ENCODE measurements at regions not wholly inside any gene's neighbourhood (a gene's known extent, or its start where the extent isn't known, plus 50 kb on each side); places are given as distances from the start of the nearest gene placed in this dataset.
A peak's percentile ranks its signal among the peaks of the same experiment; 100 is the strongest.

DNA sequence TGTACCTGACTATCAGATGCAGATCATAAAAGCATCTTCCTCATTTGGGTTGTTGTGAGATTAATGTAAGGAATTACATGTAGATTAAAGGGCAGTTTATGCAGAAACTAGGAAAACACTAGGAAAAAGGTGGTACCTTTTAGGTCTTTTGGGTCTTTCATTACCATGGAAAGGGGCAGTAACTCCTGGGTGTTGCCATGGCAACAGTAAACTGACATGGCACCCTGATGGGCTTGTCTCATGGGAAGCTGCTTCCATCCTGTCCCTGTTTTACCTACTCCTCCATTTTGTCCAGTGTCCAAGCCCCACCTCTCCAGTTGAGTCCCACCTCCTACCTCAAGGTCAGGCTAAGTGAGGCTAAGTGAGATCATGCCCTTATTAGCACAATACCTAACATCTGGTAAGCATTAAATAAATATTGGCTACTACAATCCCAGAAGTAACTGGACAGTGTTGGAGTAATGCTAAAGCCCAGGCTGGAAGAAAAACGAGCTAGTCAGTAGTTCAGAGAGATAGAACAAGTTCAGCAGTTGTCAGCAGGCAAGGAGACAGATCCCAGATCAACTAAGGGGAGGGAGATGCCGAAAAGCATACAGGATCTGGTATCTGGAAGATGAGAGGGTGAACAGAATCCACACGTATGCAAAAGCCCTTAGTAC lies 240.0 kb upstream of the AUTS2 start:
- Histone ChIP-seq H3K79me1 (ENCODE audit: low read length) (no peaks in the 10 kb centered on the region), H4K5ac (ENCODE audit: low read length) (no peak overlapping the region), H3K27ac (ENCODE audit: low read depth, low read length) (no peak overlapping the region), H3K23ac (ENCODE audit: low read length) (no peak overlapping the region), H3K27me3 (ENCODE audit: insufficient read depth, low read length, poor library complexity) (no peaks in the 10 kb centered on the region), H3K4me2 (ENCODE audit: low read length) (no peak overlapping the region), H2BK120ac (ENCODE audit: low read depth, low read length) (no peak overlapping the region), H2AK5ac (ENCODE audit: low read length) (no peak overlapping the region), H2BK15ac (replicated peaks; ENCODE audit: low read depth) (no peak overlapping the region), H3K36me3 (ENCODE audit: control insufficient read depth, insufficient read depth, low read length) (no peaks in the 10 kb centered on the region), H3K4ac (ENCODE audit: low read depth, low read length) (no peak overlapping the region), H3K18ac (ENCODE audit: low read length) (no peak overlapping the region), H3K4me1 (ENCODE audit: control insufficient read depth, low read depth, low read length) (no peaks in the 10 kb centered on the region), H2BK5ac (ENCODE audit: low read length) (no peak overlapping the region), H3K79me2 (ENCODE audit: control insufficient read depth, insufficient read depth, low read length) (no peaks in the 10 kb centered on the region), H3K56ac (ENCODE audit: low read length) (no peak overlapping the region), H3K9ac (ENCODE audit: low read length) (no peak overlapping the region), H3K4me3 (ENCODE audit: low read length) (no peak overlapping the region), H4K8ac (ENCODE audit: low read depth, low read length) (no peak overlapping the region)
- no CpG with 5 or more reads among the region's 3 CpGs for WGBS (ENCODE audit: extremely low coverage, insufficient coverage, low lambda C conversion rate)
- DNase-seq, result peak; percentile 45

DNA sequence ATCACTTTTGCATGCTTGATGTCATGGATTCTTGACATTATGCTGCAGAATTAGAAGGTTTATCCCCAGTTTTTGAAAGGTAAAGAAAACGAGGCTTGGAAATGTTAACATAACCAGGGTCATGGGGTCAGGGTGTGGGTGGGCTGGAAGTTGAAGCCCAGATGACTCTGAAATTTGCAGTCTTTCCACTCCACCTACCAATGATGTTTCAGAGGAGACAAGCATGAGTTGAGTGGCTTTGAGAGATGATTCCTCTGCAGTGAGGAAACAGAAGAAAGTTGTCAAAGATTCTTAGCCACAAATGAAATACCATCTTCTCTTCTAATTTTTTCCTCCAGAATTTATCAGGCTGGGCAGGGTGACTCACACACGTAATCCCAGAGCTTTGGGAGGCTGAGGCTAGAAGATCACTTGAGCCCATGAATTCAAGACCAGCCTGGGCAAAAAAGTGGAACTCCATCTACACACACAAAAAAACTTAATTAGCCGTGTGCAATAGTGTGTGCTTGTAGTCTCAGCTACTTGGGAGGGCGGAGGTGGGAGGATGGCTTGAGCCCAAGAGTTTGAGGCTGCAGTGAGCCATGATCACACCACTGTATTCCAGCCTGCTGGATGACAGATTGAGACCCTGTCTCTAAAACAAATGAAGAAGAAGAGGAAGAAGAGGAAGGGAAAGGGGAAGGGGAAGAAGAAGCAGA lies 239.1 kb upstream of the AUTS2 start:
- no peak overlapping the region for H2BK120ac ChIP-seq (ENCODE audit: low read depth, low read length)
- no CpG with 5 or more reads among the region's 4 CpGs for whole genome bisulfite sequencing (ENCODE audit: extremely low coverage, insufficient coverage, low lambda C conversion rate)
- no peak overlapping the region for H3K4me3 ChIP-seq (ENCODE audit: low read length)
- H3K27me3 ChIP-seq (ENCODE audit: insufficient read depth, low read length, poor library complexity), result no peaks in the 10 kb centered on the region
- no peak overlapping the region for H4K8ac ChIP-seq (ENCODE audit: low read depth, low read length)
- no peak overlapping the region for H3K56ac ChIP-seq (ENCODE audit: low read length)
- H3K9ac ChIP-seq (ENCODE audit: low read length), result no peak overlapping the region
- H4K5ac ChIP-seq (ENCODE audit: low read length), result no peak overlapping the region
- H2BK15ac ChIP-seq (replicated peaks; ENCODE audit: low read depth), result no peak overlapping the region
- H3K4me2 ChIP-seq (ENCODE audit: low read length), result no peak overlapping the region
- no peak overlapping the region for H3K23ac ChIP-seq (ENCODE audit: low read length)
- no peak overlapping the region for H3K4ac ChIP-seq (ENCODE audit: low read depth, low read length)
- DNase-seq, result no peak
- H2AK5ac ChIP-seq (ENCODE audit: low read length), result no peak overlapping the region
- H3K4me1 ChIP-seq (ENCODE audit: control insufficient read depth, low read depth, low read length), result no peaks in the 10 kb centered on the region
- no peak overlapping the region for H3K27ac ChIP-seq (ENCODE audit: low read depth, low read length)
- no peaks in the 10 kb centered on the region for H3K79me2 ChIP-seq (ENCODE audit: control insufficient read depth, insufficient read depth, low read length)
- no peak overlapping the region for H3K18ac ChIP-seq (ENCODE audit: low read length)
- H3K36me3 ChIP-seq (ENCODE audit: control insufficient read depth, insufficient read depth, low read length), result no peaks in the 10 kb centered on the region
- H3K79me1 ChIP-seq (ENCODE audit: low read length), result no peaks in the 10 kb centered on the region
- no peak overlapping the region for H2BK5ac ChIP-seq (ENCODE audit: low read length)

DNA sequence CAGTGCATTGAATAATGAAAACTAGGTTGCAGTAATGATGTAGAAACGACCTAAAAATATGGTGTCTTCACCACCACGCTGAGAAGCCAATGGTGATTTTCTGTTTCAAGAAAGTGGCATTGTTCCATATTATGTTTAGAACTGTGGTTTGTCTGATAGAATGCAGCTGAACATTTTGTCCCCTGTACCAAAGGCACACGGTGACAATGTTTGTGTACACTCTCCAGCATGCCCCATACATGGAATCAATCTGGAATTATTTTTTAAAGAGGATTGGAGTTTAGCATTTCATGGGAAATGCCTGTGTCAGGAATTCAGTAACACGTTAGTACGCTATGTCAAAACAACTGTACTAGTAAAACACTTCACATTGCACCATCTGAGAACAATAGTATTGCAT lies 237.4 kb upstream of the AUTS2 start:
- H3K4me1 ChIP-seq (ENCODE audit: control insufficient read depth, low read depth, low read length), result no peaks in the 10 kb centered on the region
- H2BK120ac ChIP-seq (ENCODE audit: low read depth, low read length), result no peak overlapping the region
- no peaks in the 10 kb centered on the region for H3K79me1 ChIP-seq (ENCODE audit: low read length)
- H3K4ac ChIP-seq (ENCODE audit: low read depth, low read length), result no peak overlapping the region
- WGBS (ENCODE audit: extremely low coverage, insufficient coverage, low lambda C conversion rate), result no CpG with 5 or more reads among the region's 5 CpGs
- H2AK5ac ChIP-seq (ENCODE audit: low read length), result no peak overlapping the region
- H3K4me3 ChIP-seq (ENCODE audit: low read length), result no peak overlapping the region
- H3K36me3 ChIP-seq (ENCODE audit: control insufficient read depth, insufficient read depth, low read length), result no peaks in the 10 kb centered on the region
- no peaks in the 10 kb centered on the region for H3K79me2 ChIP-seq (ENCODE audit: control insufficient read depth, insufficient read depth, low read length)
- H3K27ac ChIP-seq (ENCODE audit: low read depth, low read length), result no peak overlapping the region
- H4K8ac ChIP-seq (ENCODE audit: low read depth, low read length), result no peak overlapping the region
- H3K18ac ChIP-seq (ENCODE audit: low read length), result no peak overlapping the region
- no peak overlapping the region for H2BK5ac ChIP-seq (ENCODE audit: low read length)
- no peak overlapping the region for H3K4me2 ChIP-seq (ENCODE audit: low read length)
- no peak overlapping the region for H3K23ac ChIP-seq (ENCODE audit: low read length)
- DNase-seq, result no peak
- no peak overlapping the region for H4K5ac ChIP-seq (ENCODE audit: low read length)
- no peak overlapping the region for H2BK15ac ChIP-seq (replicated peaks; ENCODE audit: low read depth)
- no peak overlapping the region for H3K9ac ChIP-seq (ENCODE audit: low read length)
- no peaks in the 10 kb centered on the region for H3K27me3 ChIP-seq (ENCODE audit: insufficient read depth, low read length, poor library complexity)
- no peak overlapping the region for H3K56ac ChIP-seq (ENCODE audit: low read length)

DNA sequence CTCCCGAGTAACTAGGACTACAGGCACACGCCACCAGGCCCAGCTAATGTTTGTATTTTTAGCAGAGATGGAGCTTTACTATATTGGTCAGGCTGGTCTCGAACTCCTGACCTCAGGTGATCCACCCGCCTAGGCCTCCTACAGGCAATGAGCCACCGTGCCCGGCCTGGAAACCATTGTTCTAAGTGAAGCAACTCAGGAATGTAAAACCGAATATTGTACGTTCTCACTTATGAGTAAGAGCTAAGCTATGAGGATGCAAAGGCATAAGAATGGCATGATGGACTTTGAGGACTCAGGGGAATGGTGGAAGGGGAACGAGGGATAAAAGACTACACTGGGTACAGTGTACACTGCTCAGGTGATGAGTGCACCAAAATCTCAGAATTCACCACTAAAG lies 235.1 kb upstream of the AUTS2 start:
- H2AK5ac ChIP-seq (ENCODE audit: low read length), result no peak overlapping the region
- H3K9ac ChIP-seq (ENCODE audit: low read length), result no peak overlapping the region
- no peaks in the 10 kb centered on the region for H3K4me1 ChIP-seq (ENCODE audit: control insufficient read depth, low read depth, low read length)
- no peak overlapping the region for H2BK15ac ChIP-seq (replicated peaks; ENCODE audit: low read depth)
- H2BK5ac ChIP-seq (ENCODE audit: low read length), result no peak overlapping the region
- no peak overlapping the region for H2BK120ac ChIP-seq (ENCODE audit: low read depth, low read length)
- H3K4ac ChIP-seq (ENCODE audit: low read depth, low read length), result no peak overlapping the region
- no peak overlapping the region for H3K23ac ChIP-seq (ENCODE audit: low read length)
- H3K36me3 ChIP-seq (ENCODE audit: control insufficient read depth, insufficient read depth, low read length), result no peaks in the 10 kb centered on the region
- no peak overlapping the region for H3K18ac ChIP-seq (ENCODE audit: low read length)
- H4K5ac ChIP-seq (ENCODE audit: low read length), result no peak overlapping the region
- no peaks in the 10 kb centered on the region for H3K27me3 ChIP-seq (ENCODE audit: insufficient read depth, low read length, poor library complexity)
- H3K79me1 ChIP-seq (ENCODE audit: low read length), result no peaks in the 10 kb centered on the region
- H3K4me2 ChIP-seq (ENCODE audit: low read length), result no peak overlapping the region
- no peak overlapping the region for H3K4me3 ChIP-seq (ENCODE audit: low read length)
- H3K27ac ChIP-seq (ENCODE audit: low read depth, low read length), result no peak overlapping the region
- no peak for DNase-seq
- no peak overlapping the region for H3K56ac ChIP-seq (ENCODE audit: low read length)
- H3K79me2 ChIP-seq (ENCODE audit: control insufficient read depth, insufficient read depth, low read length), result no peaks in the 10 kb centered on the region
- no CpG with 5 or more reads among the region's 9 CpGs for whole genome bisulfite sequencing (ENCODE audit: extremely low coverage, insufficient coverage, low lambda C conversion rate)
- no peak overlapping the region for H4K8ac ChIP-seq (ENCODE audit: low read depth, low read length)

DNA sequence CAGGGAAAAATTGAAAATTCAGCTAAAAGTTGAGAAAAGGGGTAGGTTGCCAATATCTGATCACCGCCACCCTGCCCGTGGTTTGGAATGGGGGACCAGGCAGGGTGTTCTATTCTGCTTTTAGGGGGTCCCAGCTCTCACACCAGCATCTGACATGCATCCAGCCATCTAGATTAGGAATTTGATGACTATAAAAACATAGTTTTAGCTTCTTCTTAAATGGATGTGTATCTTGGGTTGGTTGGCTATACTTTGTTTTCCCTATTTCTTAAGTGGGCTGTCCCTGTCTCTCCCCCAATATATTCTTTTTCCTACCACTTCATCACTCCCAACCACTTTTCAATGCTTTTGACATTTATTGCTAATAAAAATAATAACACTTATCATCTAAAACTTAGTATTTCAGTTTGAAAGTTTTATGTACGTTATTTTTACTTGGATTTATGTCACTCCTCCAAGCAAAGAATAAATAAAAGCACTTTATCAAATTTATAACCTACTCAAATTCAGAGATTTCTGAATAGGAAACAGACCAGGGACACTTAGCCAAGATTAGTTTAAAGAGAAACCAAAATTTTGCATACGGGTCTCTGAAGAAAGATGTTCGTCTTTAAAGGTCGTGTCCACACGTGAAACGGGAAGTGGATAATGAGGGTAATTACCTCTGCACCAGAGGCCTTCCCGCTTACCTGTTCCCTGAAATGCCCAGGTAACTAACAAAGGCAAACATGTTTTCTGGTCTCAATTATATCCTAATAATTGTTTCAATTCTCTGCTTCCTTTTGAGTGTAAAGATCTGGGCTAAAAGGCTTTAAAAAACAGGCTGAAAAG lies 233.2 kb upstream of the AUTS2 start:
- Histone ChIP-seq H4K5ac (ENCODE audit: low read length) (no peak overlapping the region), H3K27me3 (ENCODE audit: insufficient read depth, low read length, poor library complexity) (no peaks in the 10 kb centered on the region), H4K8ac (ENCODE audit: low read depth, low read length) (no peak overlapping the region), H3K4ac (ENCODE audit: low read depth, low read length) (no peak overlapping the region), H2AK5ac (ENCODE audit: low read length) (no peak overlapping the region), H3K4me1 (ENCODE audit: control insufficient read depth, low read depth, low read length) (no peaks in the 10 kb centered on the region), H3K56ac (ENCODE audit: low read length) (no peak overlapping the region), H2BK15ac (replicated peaks; ENCODE audit: low read depth) (no peak overlapping the region), H3K36me3 (ENCODE audit: control insufficient read depth, insufficient read depth, low read length) (no peaks in the 10 kb centered on the region), H2BK5ac (ENCODE audit: low read length) (no peak overlapping the region), H3K79me1 (ENCODE audit: low read length) (no peaks in the 10 kb centered on the region), H3K9ac (ENCODE audit: low read length) (no peak overlapping the region), H3K4me2 (ENCODE audit: low read length) (no peak overlapping the region), H3K27ac (ENCODE audit: low read depth, low read length) (no peak overlapping the region), H3K79me2 (ENCODE audit: control insufficient read depth, insufficient read depth, low read length) (no peaks in the 10 kb centered on the region), H3K18ac (ENCODE audit: low read length) (no peak overlapping the region), H3K23ac (ENCODE audit: low read length) (no peak overlapping the region), H2BK120ac (ENCODE audit: low read depth, low read length) (no peak overlapping the region), H3K4me3 (ENCODE audit: low read length) (no peak overlapping the region)
- no peak for DNase-seq
- WGBS (ENCODE audit: extremely low coverage, insufficient coverage, low lambda C conversion rate), result no CpG with 5 or more reads among the region's 9 CpGs
